ENCODE measurements at regions not wholly inside any gene's neighbourhood (a gene's known extent, or its start where the extent isn't known, plus 50 kb on each side); places are given as distances from the start of the nearest gene placed in this dataset.

GRCh38 chr4:14562901-14563300 is 439.4 kb upstream of the CPEB2 start:
- ChIA-PET CTCF (no interaction called here), POLR2A (no interaction called here)
- Histone ChIP-seq H4K20me1 (ENCODE audit: insufficient read depth) (no peaks in the 10 kb centered on the region), H2AFZ (ENCODE audit: low read depth) (no peak overlapping the region), H3K9me3 (no peaks in the 10 kb centered on the region), H3K36me3 (replicated peaks in 1 of 2; ENCODE audit: control insufficient read depth in 1 of 2, insufficient read depth in 2 of 2, low read length in 1 of 2) (no peaks in the 10 kb centered on the region), H3K27me3 (ENCODE audit: insufficient read depth) (no peaks in the 10 kb centered on the region), H3K4me2 (no peak overlapping the region), H3K4me3 (ENCODE audit: low read depth in 2 of 2, low read length in 1 of 2) (no peak overlapping the region), H3K79me2 (ENCODE audit: insufficient read depth) (no peaks in the 10 kb centered on the region), H3K9me2 (no peaks in the 10 kb centered on the region), H3K4me1 (ENCODE audit: control insufficient read depth in 1 of 2, insufficient read depth in 2 of 2, low read depth in 1 of 2, low read length in 1 of 2) (peaks cover 0 to 2% of the 10 kb centered on the region in 2 experiments; a peak in 1 of 4 replicates), H3K27ac (ENCODE audit: low read depth in 2 of 2, low read length in 1 of 2) (no peak overlapping the region), H3K9ac (no peak overlapping the region), H3F3A (replicated peaks; ENCODE audit: insufficient read depth) (no peaks in the 10 kb centered on the region)
- WGBS (ENCODE audit: low lambda C conversion rate), result 12% methylated on average over 3 of the region's 3 CpGs
- DNase-seq, result peak; percentile 10
- TF ChIP-seq MAX (IDR thresholded peaks at IDR 0.05; ENCODE audit: low read depth) (no peak), GATA2 (CRISPR knock-in tag; IDR thresholded peaks at IDR 0.05) (0 out of 2 replicates have a peak, but pooled peaks have one; percentile 15)

GRCh38 chr4:14564281-14564680 is 438.0 kb upstream of the CPEB2 start:
- Histone ChIP-seq H3K4me3 (ENCODE audit: low read depth in 2 of 2, low read length in 1 of 2) (no peak overlapping the region), H3F3A (replicated peaks; ENCODE audit: insufficient read depth) (no peaks in the 10 kb centered on the region), H3K9me2 (no peaks in the 10 kb centered on the region), H3K9ac (no peak overlapping the region), H2AFZ (ENCODE audit: low read depth) (no peak overlapping the region), H3K4me1 (ENCODE audit: control insufficient read depth in 1 of 2, insufficient read depth in 2 of 2, low read depth in 1 of 2, low read length in 1 of 2) (peaks cover 0 to 2% of the 10 kb centered on the region in 2 experiments; a peak in 1 of 4 replicates), H3K27me3 (ENCODE audit: insufficient read depth) (no peaks in the 10 kb centered on the region), H3K27ac (ENCODE audit: low read depth in 2 of 2, low read length in 1 of 2) (no peak overlapping the region), H3K4me2 (no peak overlapping the region), H3K9me3 (no peaks in the 10 kb centered on the region), H3K79me2 (ENCODE audit: insufficient read depth) (no peaks in the 10 kb centered on the region), H3K36me3 (replicated peaks in 1 of 2; ENCODE audit: control insufficient read depth in 1 of 2, insufficient read depth in 2 of 2, low read length in 1 of 2) (no peaks in the 10 kb centered on the region), H4K20me1 (ENCODE audit: insufficient read depth) (no peaks in the 10 kb centered on the region)
- WGBS (ENCODE audit: low lambda C conversion rate), result 35% methylated on average over 4 of the region's 4 CpGs
- TF ChIP-seq USF1 (IDR thresholded peaks at IDR 0.05; ENCODE audit: borderline replicate concordance, low read depth), result no peak
- no peak for DNase-seq
- CTCF ChIA-PET, result no interaction called here
- POLR2A ChIA-PET, result no interaction called here

- no peaks in the 10 kb centered on the region for H3K27me3 ChIP-seq (ENCODE audit: insufficient read depth)
- H3K9me3 ChIP-seq, result no peaks in the 10 kb centered on the region
- peaks cover 0 to 2% of the 10 kb centered on the region in 2 experiments; a peak in 1 of 4 replicates for H3K4me1 ChIP-seq (ENCODE audit: control insufficient read depth in 1 of 2, insufficient read depth in 2 of 2, low read depth in 1 of 2, low read length in 1 of 2)
- ChIA-PET CTCF (interaction anchor here (1.0 kb wide), 1 partner anchor 10 kb away, joined by 3 read pairs; no protein-coding TSS in a partner anchor), POLR2A (no interaction called here)
- H3K4me3 ChIP-seq (ENCODE audit: low read depth in 2 of 2, low read length in 1 of 2), result no peak overlapping the region
- no peak overlapping the region for H3K4me2 ChIP-seq
- H2AFZ ChIP-seq (ENCODE audit: low read depth), result no peak overlapping the region
- H3F3A ChIP-seq (replicated peaks; ENCODE audit: insufficient read depth), result no peaks in the 10 kb centered on the region
- no peaks in the 10 kb centered on the region for H3K36me3 ChIP-seq (replicated peaks in 1 of 2; ENCODE audit: control insufficient read depth in 1 of 2, insufficient read depth in 2 of 2, low read length in 1 of 2)
- no peak for DNase-seq
- H3K79me2 ChIP-seq (ENCODE audit: insufficient read depth), result no peaks in the 10 kb centered on the region
- no peak overlapping the region for H3K27ac ChIP-seq (ENCODE audit: low read depth in 2 of 2, low read length in 1 of 2)
- H4K20me1 ChIP-seq (ENCODE audit: insufficient read depth), result no peaks in the 10 kb centered on the region
- no peak overlapping the region for H3K9ac ChIP-seq
- no peaks in the 10 kb centered on the region for H3K9me2 ChIP-seq
- TF ChIP-seq GABPA (IDR thresholded peaks at IDR 0.05; ENCODE audit: low read depth) (no peak), IRF3 (IDR thresholded peaks at IDR 0.05; ENCODE audit: low read depth, low read length) (no peak), ELF1 (IDR thresholded peaks at IDR 0.05) (no peak), MAX (IDR thresholded peaks at IDR 0.05; ENCODE audit: low read depth) (no peak), SIN3A (IDR thresholded peaks at IDR 0.05; ENCODE audit: borderline replicate concordance, low read depth, low read length) (no peak), EZH2phosphoT487 (IDR thresholded peaks at IDR 0.05; ENCODE audit: borderline replicate concordance, low read depth) (no peak), RCOR1 (IDR thresholded peaks at IDR 0.05; ENCODE audit: low read length) (no peak), CHD2 (IDR thresholded peaks at IDR 0.05; ENCODE audit: low read length, partially characterized antibody) (no peak), FOSL2 (IDR thresholded peaks at IDR 0.05; ENCODE audit: borderline replicate concordance, low read depth) (no peak), PBX3 (IDR thresholded peaks at IDR 0.05) (no peak), JUND (IDR thresholded peaks at IDR 0.05) (no peak), TEAD4 (IDR thresholded peaks at IDR 0.05; ENCODE audit: borderline replicate concordance, insufficient read depth) (no peak)
These were observed 435.8 kb upstream of the CPEB2 start for GRCh38 chr4:14566518-14566917.

Measured in SK-N-SH (cell line).